IPS-15b (cell line): ENCODE measurements at regions not wholly inside any gene's neighbourhood (a gene's known extent, or its start where the extent isn't known, plus 50 kb on each side); places are given as distances from the start of the nearest gene placed in this dataset.
"Not testable (repeated sequence)": the region's sequence is repeated elsewhere in the genome, so short reads cannot be mapped to it uniquely, and the experiment has no call there.

Experiments used
- H3K27me3 ChIP-seq: one replicate; pipeline ENCODE4 v1.6.1; 2013; ENCODE audit warnings: low read length; ENCODE audit not compliant: control insufficient read depth, insufficient read depth
- H3K36me3 ChIP-seq: one replicate; pipeline ENCODE4 v1.6.1; 2013; ENCODE audit warnings: low read length; ENCODE audit not compliant: control insufficient read depth, insufficient read depth
- H3K4me1 ChIP-seq: one replicate; pipeline ENCODE4 v1.6.1; 2013; ENCODE audit warnings: mild to moderate bottlenecking, low read length; ENCODE audit not compliant: control insufficient read depth, insufficient read depth
- H3K4me3 ChIP-seq: one replicate; pipeline ENCODE4 v1.5.1; 2013; ENCODE audit warnings: low read depth, low read length
- H3K9ac ChIP-seq: one replicate; pipeline ENCODE4 v1.6.1; 2013; ENCODE audit warnings: low read depth, mild to moderate bottlenecking, low read length
- H3K9me3 ChIP-seq: one replicate; pipeline ENCODE4 v1.6.1; 2013; ENCODE audit warnings: mild to moderate bottlenecking, low read length; ENCODE audit not compliant: control insufficient read depth, insufficient read depth

- H3K9ac ChIP-seq = no peak overlapping the region
- H3K9me3 ChIP-seq = no peaks in the 10 kb centered on the region
- no peaks in the 10 kb centered on the region for H3K4me1 ChIP-seq
- H3K27me3 ChIP-seq = no peaks in the 10 kb centered on the region
- no peak overlapping the region for H3K4me3 ChIP-seq
- peaks cover 3% of the 10 kb centered on the region for H3K36me3 ChIP-seq
These were observed 855.9 kb downstream of the TBC1D22A start for GRCh38 chr22:47618180-47619010.

- no peaks in the 10 kb centered on the region for H3K4me1 ChIP-seq
- H3K36me3 ChIP-seq = peaks cover 3% of the 10 kb centered on the region
- H3K27me3 ChIP-seq = no peaks in the 10 kb centered on the region
- no peak overlapping the region for H3K9ac ChIP-seq
- no peak overlapping the region for H3K4me3 ChIP-seq
- no peaks in the 10 kb centered on the region for H3K9me3 ChIP-seq
These were observed 854.7 kb downstream of the TBC1D22A start for GRCh38 chr22:47617186-47617585.

- Histone ChIP-seq H3K4me1 (no peaks in the 10 kb centered on the region), H3K27me3 (no peaks in the 10 kb centered on the region), H3K36me3 (peaks cover 3% of the 10 kb centered on the region), H3K9me3 (no peaks in the 10 kb centered on the region), H3K4me3 (no peak overlapping the region), H3K9ac (no peak overlapping the region)
These were observed 854.1 kb downstream of the TBC1D22A start for GRCh38 chr22:47616396-47617020.

GRCh38 chr22:47615051-47615450 lies 852.6 kb downstream of the TBC1D22A start:
- H3K27me3 ChIP-seq = no peaks in the 10 kb centered on the region
- no peak overlapping the region for H3K9ac ChIP-seq
- no peaks in the 10 kb centered on the region for H3K9me3 ChIP-seq
- H3K4me3 ChIP-seq = no peak overlapping the region
- peaks cover 3% of the 10 kb centered on the region for H3K36me3 ChIP-seq
- no peaks in the 10 kb centered on the region for H3K4me1 ChIP-seq

- Histone ChIP-seq H3K9me3 (no peaks in the 10 kb centered on the region), H3K4me3 (no peak overlapping the region)
These were observed 851.3 kb downstream of the TBC1D22A start for GRCh38 chr22:47613606-47614350.

GRCh38 chr22:47613181-47613580 lies 850.7 kb downstream of the TBC1D22A start:
- H3K9ac ChIP-seq, H3K4me1 ChIP-seq, H3K36me3 ChIP-seq, H3K4me3 ChIP-seq, H3K9me3 ChIP-seq, H3K27me3 ChIP-seq: not testable (repeated sequence)

More at GRCh38 chr22:47613606-47614350, 851.3 kb downstream of the TBC1D22A start:
- Histone ChIP-seq H3K4me1 (no peaks in the 10 kb centered on the region), H3K9ac (no peak overlapping the region), H3K27me3 (no peaks in the 10 kb centered on the region), H3K36me3 (peaks cover 3% of the 10 kb centered on the region)

- Histone ChIP-seq H3K27me3 (no peaks in the 10 kb centered on the region), H3K9me3 (no peaks in the 10 kb centered on the region), H3K36me3 (peaks cover 3% of the 10 kb centered on the region)
These were observed 850.0 kb downstream of the TBC1D22A start for GRCh38 chr22:47612311-47612910.

GRCh38 chr22:47610764-47611163 lies 848.3 kb downstream of the TBC1D22A start:
- H3K9ac ChIP-seq = no peak overlapping the region
- H3K4me3 ChIP-seq = no peak overlapping the region
- no peaks in the 10 kb centered on the region for H3K9me3 ChIP-seq
- no peaks in the 10 kb centered on the region for H3K27me3 ChIP-seq
- H3K36me3 ChIP-seq = peaks cover 2% of the 10 kb centered on the region
- H3K4me1 ChIP-seq = no peaks in the 10 kb centered on the region

More at GRCh38 chr22:47612311-47612910, 850.0 kb downstream of the TBC1D22A start:
- no peak overlapping the region for H3K9ac ChIP-seq
- H3K4me3 ChIP-seq = no peak overlapping the region
- no peaks in the 10 kb centered on the region for H3K4me1 ChIP-seq

- H3K4me1 ChIP-seq = no peaks in the 10 kb centered on the region
- H3K9ac ChIP-seq = no peak overlapping the region
- peaks cover 2% of the 10 kb centered on the region for H3K36me3 ChIP-seq
- H3K4me3 ChIP-seq = no peak overlapping the region
- H3K27me3 ChIP-seq = no peaks in the 10 kb centered on the region
- H3K9me3 ChIP-seq = no peaks in the 10 kb centered on the region
These were observed 847.8 kb downstream of the TBC1D22A start for GRCh38 chr22:47610281-47610680.

GRCh38 chr22:47609653-47610052 lies 847.2 kb downstream of the TBC1D22A start:
- Histone ChIP-seq H3K27me3 (no peaks in the 10 kb centered on the region), H3K9me3 (no peaks in the 10 kb centered on the region), H3K4me3 (no peak overlapping the region), H3K9ac (no peak overlapping the region), H3K4me1 (no peaks in the 10 kb centered on the region), H3K36me3 (peaks cover 2% of the 10 kb centered on the region)

GRCh38 chr22:47608421-47608820 lies 846.0 kb downstream of the TBC1D22A start:
- no peaks in the 10 kb centered on the region for H3K27me3 ChIP-seq
- H3K4me1 ChIP-seq = no peaks in the 10 kb centered on the region
- no peak overlapping the region for H3K4me3 ChIP-seq
- no peaks in the 10 kb centered on the region for H3K9me3 ChIP-seq
- no peak overlapping the region for H3K9ac ChIP-seq
- peaks cover 2% of the 10 kb centered on the region for H3K36me3 ChIP-seq
